Fibroblast of lung (primary cell): ENCODE measurements at regions not wholly inside any gene's neighbourhood (a gene's known extent, or its start where the extent isn't known, plus 50 kb on each side); places are given as distances from the start of the nearest gene placed in this dataset.

ENCODE experiments used
- CTCF ChIP-seq, 2 donors: IDR thresholded peaks in 1 of 2; conservative IDR thresholded peaks in 1 of 2; 1 replicate in 1 of 2; 2 replicates in 1 of 2; pipeline ENCODE4 v1.5.1; 2011 to 2012; ENCODE audit warnings: low read length in 2 of 2, control low read depth in 1 of 2, inconsistent platforms in 1 of 2, low read depth in 1 of 2, mild to moderate bottlenecking in 1 of 2
- EZH2 ChIP-seq: IDR thresholded peaks from 2 replicates; pipeline ENCODE4 v1.5.1; 2012; ENCODE audit warnings: low read length, control low read depth, mild to moderate bottlenecking; ENCODE audit errors: missing control alignments

- TF ChIP-seq CTCF (conservative IDR thresholded peaks at IDR 0.05 in 1 of 2, IDR thresholded peaks at IDR 0.05 in 1 of 2; ENCODE audit: low read depth in 1 of 2, low read length in 2 of 2) (no peak), EZH2 (no peak)
Observed at GRCh38 chr12:13594731-13595514, 386.5 kb downstream of the GRIN2B start.
